ENCODE measurements at regions not wholly inside any gene's neighbourhood (a gene's known extent, or its start where the extent isn't known, plus 50 kb on each side); places are given as distances from the start of the nearest gene placed in this dataset.

- no peak for DNase-seq (ENCODE audit: low read depth in 2 of 2)
These were observed 246.9 kb upstream of the SLC39A10 start for GRCh38 chr2:195410074-195410671.

GRCh38 chr2:195408811-195409210 is 248.2 kb upstream of the SLC39A10 start:
- DNase-seq (ENCODE audit: low read depth in 2 of 2), result no peak

GRCh38 chr2:195408196-195408595 is 248.8 kb upstream of the SLC39A10 start:
- no peak for DNase-seq (ENCODE audit: low read depth in 2 of 2)

- no peak for DNase-seq (ENCODE audit: low read depth in 2 of 2)
These were observed 249.2 kb upstream of the SLC39A10 start for GRCh38 chr2:195407783-195408182.

GRCh38 chr2:195406886-195407603 is 250.0 kb upstream of the SLC39A10 start:
- DNase-seq (ENCODE audit: low read depth in 2 of 2), result no peak

DNA sequence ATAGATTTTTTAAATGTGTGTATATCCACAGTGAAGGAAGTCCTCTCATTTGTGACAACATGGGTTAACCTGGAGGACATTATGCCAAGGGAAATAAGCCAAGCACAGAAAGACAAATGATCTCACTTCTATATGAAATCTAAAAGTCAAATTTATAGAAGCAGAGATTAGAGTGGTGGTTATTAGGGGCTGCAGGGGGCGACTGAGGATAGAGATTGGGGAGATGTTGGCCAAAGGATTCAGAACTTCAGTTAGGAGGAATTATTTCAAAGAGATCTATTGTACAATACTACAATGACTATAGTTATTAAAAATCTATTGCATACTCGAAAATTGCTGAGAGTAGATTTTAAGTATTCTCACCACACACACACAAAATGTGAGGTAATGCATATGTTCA is 252.4 kb upstream of the SLC39A10 start:
- DNase-seq (ENCODE audit: low read depth in 2 of 2), result no peak

DNA sequence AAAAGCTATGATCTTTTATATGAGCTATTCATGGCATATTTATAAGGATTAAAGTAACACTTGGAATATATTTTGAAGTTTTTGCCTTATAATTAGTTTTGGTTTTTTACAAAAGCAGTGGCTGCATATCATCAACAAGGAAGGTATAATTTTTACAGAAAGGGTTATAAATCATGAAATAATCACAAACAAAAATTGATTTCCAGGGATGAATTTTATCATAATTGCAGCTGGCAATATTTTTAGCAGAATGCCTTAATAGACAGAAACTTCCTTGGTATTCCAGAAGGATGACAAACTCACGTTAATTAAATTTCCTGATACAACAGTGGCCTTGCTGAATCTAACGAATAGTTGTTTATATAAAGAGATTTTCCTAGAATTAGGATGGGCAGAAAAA is 260.5 kb upstream of the SLC39A10 start:
- no peak for DNase-seq (ENCODE audit: low read depth in 2 of 2)

DNA sequence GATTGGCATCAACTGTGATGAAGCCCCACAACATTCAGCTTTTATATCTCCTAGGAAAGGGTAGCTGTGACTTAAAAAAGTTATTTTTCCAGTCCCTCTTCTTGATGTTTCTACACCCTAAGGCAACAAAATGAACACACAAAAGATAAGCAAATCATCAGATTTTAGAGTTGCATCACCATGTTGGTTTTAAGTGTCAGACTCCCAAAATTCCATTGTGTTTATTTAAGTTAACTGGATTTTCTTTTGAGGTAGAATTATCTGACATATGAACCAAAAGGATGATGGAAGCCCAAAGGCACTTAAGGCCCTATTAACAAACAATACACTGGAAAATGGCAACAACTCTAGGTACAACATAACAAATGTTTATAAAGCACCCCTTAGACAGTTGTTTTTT is 261.7 kb upstream of the SLC39A10 start:
- DNase-seq (ENCODE audit: low read depth in 2 of 2), result no peak

DNA sequence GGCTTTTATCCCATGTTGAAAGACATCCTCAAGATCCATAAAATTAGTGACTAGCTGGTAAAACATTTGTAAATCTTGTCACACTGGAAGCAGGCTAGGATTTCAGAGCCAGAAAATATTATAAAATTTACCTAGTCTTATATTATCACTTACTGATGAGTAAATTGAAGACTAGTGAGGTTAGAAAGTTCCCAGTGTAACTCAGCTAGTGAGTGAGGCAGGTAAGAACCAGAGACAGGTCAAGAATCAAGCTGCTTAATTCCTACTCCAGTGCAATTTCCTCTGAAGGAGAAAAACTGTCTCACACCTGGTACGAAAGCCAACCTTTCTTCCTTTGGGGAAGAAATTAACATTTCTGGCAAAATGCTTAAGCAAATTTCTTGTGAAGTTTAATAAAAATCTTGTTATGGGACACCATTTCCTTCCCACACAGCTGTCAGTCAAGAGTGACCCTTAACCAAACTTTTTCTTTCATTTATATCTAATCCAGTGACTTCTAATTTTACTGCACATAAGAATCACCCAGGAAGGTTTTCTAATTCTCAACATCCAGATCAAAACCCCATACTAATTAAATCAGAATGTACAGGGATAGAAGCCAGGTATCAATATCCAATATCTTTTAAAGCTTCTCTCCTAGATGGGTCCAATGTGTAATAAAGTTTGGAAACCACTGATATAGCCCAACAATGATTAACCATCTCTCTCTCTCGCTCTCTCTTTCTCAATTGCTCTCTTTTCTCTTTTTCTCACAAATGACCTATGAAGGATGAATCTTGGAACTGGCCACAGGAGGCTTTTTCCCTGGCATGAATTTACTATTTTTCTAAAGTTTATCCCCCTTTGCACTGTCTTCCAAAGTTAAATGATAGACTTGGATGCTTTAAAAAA is 264.3 kb upstream of the SLC39A10 start:
- DNase-seq (ENCODE audit: low read depth in 2 of 2), result no peak

DNA sequence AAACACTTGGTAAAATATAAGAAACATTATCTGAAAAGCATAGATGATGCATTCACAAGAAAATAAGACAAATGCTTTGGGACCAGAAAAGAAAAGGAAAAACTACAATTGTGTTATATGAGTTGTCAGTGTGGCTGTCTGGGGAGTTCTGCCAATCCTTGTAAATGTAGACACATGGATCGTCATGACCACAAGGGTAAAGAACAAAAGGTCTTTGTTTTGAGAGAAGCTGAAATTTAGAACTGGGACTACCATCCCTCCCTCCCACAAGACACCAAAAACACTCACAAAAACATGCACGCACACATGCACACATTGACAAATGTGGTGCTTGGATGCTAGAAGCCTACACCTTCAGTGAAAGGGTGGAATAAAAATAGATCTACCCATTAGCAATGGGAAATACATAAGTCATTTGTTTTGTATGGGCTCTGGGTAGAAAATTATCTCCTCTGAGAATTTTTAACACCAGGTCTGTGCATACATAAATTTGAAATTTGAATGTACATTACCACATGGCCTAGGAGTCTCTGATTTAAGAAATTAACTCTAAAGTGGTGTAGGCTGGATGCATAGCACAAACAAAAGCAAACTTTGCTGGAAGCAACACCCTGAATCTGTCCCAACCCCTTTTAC is 266.2 kb upstream of the SLC39A10 start:
- DNase-seq (ENCODE audit: low read depth in 2 of 2), result no peak

- DNase-seq (ENCODE audit: low read depth in 2 of 2), result no peak
These were observed 269.0 kb upstream of the SLC39A10 start for GRCh38 chr2:195388028-195388427.

DNA sequence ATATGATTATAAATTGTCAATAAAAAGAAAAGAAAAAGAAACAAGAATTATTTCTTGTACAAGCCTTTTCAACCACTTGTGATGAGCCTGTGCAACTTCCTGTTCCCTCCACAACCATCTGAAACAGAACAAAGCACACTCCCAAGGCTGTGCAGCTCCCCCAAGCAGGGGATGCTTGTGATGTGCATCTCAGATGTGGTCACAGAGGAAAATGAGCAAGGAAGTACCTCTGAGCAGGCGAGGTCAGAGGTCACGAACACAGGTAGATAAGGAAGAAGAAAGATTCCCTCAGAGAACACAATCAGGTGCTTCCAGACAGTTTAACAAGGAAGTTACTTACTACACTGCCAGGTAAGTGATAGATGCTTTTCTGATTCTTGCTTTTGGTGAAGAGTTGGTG is 274.8 kb upstream of the SLC39A10 start:
- DNase-seq (ENCODE audit: low read depth in 2 of 2), result peak in 1 of 2 donors; percentile 1

DNA sequence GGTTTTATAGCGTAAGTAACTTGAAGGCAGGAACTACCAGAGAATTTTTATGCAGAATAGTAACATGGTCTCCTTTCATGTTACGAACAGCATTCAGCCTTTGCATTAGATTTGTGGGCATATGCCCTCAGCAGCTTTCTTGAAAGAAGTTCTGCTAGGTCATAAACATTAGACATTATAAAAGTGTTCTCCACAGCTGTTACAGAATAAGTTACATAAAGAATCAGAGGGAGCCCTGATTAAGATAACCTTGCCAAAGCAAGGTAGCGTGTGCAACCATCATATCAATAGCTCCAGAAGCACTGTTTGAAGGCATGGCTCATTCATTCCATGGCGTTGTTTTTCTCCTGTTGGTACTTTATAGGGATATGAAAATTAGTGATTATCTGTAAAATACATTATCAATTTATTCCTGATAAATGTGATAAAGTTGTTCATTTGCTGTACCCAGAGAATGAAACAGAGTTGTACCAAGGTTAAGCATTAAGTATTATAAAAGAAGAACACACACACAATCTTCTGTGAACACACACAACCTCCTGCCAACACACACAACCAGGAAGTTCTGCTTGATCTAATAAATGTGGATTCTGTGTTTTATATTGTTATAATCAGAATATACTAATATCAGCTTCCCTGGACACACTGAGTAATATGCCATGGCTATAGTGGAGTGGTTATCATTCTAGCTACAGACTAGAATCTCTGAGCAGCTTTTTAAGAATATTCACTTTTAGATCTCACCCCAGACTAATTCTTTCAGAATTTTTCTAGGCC is 286.7 kb upstream of the SLC39A10 start:
- no peak for DNase-seq (ENCODE audit: low read depth in 2 of 2)

DNA sequence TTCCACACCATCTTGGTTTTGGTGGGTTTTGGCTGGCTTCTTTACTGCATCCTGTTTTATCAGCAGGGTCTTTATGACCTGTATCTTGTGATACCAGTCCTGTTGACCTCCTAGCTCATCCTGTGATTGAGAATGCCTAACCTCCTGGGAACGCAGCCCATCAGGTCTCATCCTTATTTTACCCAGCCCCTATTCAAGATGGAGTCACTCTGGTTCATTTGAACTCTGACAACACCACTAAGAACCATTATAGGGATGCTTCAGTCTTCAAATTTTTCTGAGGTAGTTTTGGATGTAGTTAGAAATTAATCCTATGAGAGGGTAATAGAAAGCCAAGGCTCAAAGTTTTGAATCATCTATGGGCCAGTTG is 287.8 kb upstream of the SLC39A10 start:
- no peak for DNase-seq (ENCODE audit: low read depth in 2 of 2)

GRCh38 chr2:195368249-195369217 is 288.5 kb upstream of the SLC39A10 start:
- DNase-seq (ENCODE audit: low read depth in 2 of 2), result no peak

DNA sequence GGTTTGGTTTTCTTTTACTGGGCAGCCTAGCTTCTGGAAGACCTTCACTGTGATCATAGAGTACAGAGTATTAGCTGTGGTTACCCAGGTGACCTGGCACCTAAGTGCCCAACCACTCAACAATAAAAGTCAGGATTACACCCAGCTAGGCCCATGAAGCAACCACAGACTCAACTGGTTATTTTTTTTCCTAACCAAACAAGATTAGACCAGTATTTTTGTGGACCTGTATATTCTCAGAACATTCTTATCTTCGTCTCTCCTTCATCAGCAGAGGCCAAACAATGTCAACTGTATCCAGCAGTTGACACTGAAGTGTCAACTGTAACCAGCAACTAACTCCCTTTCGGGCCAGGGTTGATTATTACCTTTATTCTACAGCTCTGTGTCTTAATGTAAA is 289.2 kb upstream of the SLC39A10 start:
- no peak for DNase-seq (ENCODE audit: low read depth in 2 of 2)

DNA sequence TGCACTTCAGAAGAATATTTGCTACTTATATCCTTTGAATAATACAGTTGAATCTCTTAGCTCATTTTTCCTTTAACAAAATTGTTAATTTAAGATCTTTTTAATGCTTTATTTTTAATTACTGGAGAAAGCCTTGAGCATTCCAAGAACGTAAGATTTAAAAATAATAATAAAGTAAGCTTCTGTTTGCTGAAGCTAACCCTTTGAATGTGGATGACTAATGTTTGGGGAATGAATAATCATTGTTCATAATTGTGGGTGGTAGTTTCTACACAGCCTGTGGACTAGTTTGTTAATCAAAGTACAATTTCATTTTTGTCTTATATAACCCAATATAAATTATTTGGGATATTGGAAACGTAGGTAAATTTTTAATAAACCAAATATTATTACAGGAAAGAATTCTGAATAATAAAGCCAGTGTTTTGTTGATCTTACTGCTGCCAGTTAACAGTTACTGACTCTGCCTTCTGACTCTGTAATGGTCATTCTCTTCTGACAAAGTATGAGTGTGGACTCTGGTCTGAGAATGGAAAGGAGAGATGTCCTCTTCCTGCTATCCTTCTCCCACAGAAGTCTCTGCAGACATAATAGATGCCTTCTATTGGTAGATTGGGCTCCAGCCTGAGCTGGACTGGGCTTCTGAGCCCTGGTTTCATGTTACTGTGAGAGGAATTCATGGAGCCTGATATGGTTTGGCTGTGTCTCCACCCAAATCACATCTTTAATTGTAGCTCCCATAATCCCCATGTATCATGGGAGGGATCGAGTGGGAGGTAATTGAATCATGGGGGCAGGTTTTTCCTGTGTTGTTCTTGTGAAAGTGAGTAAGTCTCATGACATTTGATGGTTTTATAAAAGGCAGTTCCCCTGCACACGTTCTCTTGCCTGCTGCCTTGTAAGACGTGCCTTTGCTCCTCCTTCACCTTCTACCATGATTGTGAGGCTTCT is 292.7 kb upstream of the SLC39A10 start:
- DNase-seq (ENCODE audit: low read depth in 2 of 2), result no peak

DNA sequence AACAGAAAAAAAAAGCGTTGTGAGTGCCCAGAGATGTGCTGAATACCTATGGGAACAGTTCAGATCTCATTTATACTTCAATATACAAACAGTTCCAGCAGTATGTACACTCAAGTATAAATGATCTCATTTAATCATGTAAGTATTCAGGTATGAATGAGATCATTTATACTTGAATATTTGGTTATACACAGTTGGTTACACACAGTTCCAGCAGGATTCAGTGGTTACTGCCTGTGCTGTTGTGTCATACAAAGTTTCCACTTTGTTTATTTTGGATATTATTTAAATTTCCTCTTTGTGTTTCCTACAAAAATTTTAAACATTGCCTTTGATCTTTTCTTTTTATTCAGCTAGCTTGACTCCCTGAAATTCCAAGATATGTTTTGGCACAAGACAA is 293.5 kb upstream of the SLC39A10 start:
- no peak for DNase-seq (ENCODE audit: low read depth in 2 of 2)

GRCh38 chr2:195360242-195360641 is 296.8 kb upstream of the SLC39A10 start:
- DNase-seq (ENCODE audit: low read depth in 2 of 2), result no peak

Data from stimulated activated CD8-positive, alpha-beta memory T cell treated with anti-CD3 and anti-CD28 coated beads, Interleukin-2, amount 100 ng/mL, for 1 hour (primary cell).